ENCODE measurements at regions not wholly inside any gene's neighbourhood (a gene's known extent, or its start where the extent isn't known, plus 50 kb on each side); places are given as distances from the start of the nearest gene placed in this dataset.

- H3K27ac ChIP-seq: no peak overlapping the region
- intact Hi-C loops (cut with DNase I): no loop called here
- H3K4me3 ChIP-seq: no peak overlapping the region
- H3K36me3 ChIP-seq: no peaks in the 10 kb centered on the region
- ATAC-seq: no peak
- peaks cover 0 to 8% (median 0%) of the 10 kb centered on the region in 9 donors for H3K4me1 ChIP-seq
- no peaks in the 10 kb centered on the region for H3K9me3 ChIP-seq
- DNase-seq: no peak
- WGBS, 2 donors: 95 to 97% methylated on average over 4 of the region's 4 CpGs
- TF ChIP-seq CTCF (IDR thresholded peaks at IDR 0.05): no peak
- peaks cover 0 to 6% (median 2%) of the 10 kb centered on the region in 7 donors for H3K27me3 ChIP-seq
Observed at GRCh38 chr1:208524376-208524775, 280.2 kb upstream of the PLXNA2 start.

GRCh38 chr1:208524925-208525324 lies 280.7 kb upstream of the PLXNA2 start:
- no peaks in the 10 kb centered on the region for H3K9me3 ChIP-seq
- H3K27me3 ChIP-seq: peaks cover 0 to 10% (median 7%) of the 10 kb centered on the region in 7 donors
- no peak overlapping the region for H3K4me3 ChIP-seq
- intact Hi-C loops (cut with DNase I): no loop called here
- no peak overlapping the region for H3K27ac ChIP-seq
- no peaks in the 10 kb centered on the region for H3K36me3 ChIP-seq
- TF ChIP-seq CTCF (IDR thresholded peaks at IDR 0.05): no peak
- 61 to 81% methylated on average over 5 of the region's 5 CpGs for WGBS, 2 donors
- ATAC-seq (no peak), DNase-seq (no peak)
- peaks cover 0 to 8% (median 0%) of the 10 kb centered on the region in 9 donors for H3K4me1 ChIP-seq

DNA sequence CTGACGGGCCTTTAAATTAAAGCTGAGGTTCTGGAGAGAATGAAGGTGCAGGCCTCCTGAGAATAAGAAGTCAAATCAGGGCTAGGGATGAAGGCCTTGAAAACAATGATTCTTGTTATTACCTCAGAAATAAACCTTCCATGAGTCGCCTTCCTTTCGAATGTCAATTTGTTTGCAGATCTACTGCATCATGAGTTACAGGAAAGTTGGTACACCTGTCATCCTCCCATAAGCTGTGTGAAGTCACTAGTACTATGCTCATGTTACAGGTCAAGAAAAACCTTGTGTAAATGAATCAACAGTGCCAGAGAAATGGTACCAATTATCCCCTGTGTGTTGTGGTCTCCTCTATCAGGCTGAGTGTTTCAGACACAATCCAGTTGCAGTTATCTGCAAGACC lies 281.2 kb upstream of the PLXNA2 start:
- Histone ChIP-seq H3K9me3 (no peaks in the 10 kb centered on the region), H3K27ac (no peak overlapping the region), H3K4me3 (no peak overlapping the region), H3K27me3 (peaks cover 0 to 10% (median 9%) of the 10 kb centered on the region in 7 donors), H3K36me3 (no peaks in the 10 kb centered on the region), H3K4me1 (peaks cover 0 to 8% (median 0%) of the 10 kb centered on the region in 9 donors)
- intact Hi-C loops (cut with DNase I): no loop called here
- TF ChIP-seq CTCF (IDR thresholded peaks at IDR 0.05): no peak
- DNase-seq (no peak), ATAC-seq (no peak)
- WGBS, 2 donors: 58 to 61% methylated on average over 3 of the region's 3 CpGs

DNA sequence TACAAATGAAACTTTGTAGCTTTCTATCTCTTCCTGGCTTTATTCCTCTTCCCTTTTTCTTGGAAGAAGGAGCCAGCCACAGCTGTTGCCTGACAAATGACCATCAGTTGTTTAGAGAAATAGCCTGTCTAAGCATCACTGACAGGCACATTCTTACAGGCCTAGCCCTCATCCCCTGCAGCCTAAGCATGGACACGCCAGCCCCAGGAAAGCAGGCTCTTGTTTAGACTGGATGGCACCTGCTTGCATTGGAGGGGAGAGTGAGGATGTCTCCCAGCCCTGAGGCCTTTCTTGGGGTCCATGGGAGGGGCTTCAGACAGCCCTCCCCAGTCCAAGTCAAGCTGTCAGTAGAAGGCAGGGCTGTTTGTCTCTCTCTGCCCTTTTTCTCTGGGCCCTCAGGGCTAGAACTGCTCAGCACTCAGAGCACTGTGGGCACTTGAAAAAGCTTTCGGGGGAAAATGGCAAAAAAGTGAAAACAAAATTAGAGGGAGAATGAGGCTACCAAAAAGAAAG lies 282.5 kb upstream of the PLXNA2 start:
- no peak for DNase-seq
- 85 to 94% methylated on average over 2 of the region's 2 CpGs for WGBS, 2 donors
- Histone ChIP-seq H3K9me3 (no peaks in the 10 kb centered on the region), H3K36me3 (no peaks in the 10 kb centered on the region), H3K4me3 (no peak overlapping the region), H3K27ac (no peak overlapping the region), H3K27me3 (peaks cover 0 to 16% (median 9%) of the 10 kb centered on the region in 7 donors), H3K4me1 (peaks cover 0 to 13% (median 0%) of the 10 kb centered on the region in 9 donors)
- intact Hi-C loops (cut with DNase I): no loop called here
- ATAC-seq: peak in 3 of 8 donors; percentile 16 to 31 (median 22)
- TF ChIP-seq CTCF (IDR thresholded peaks at IDR 0.05): no peak

Measured in heart right ventricle (tissue), 16 donors.